SU-DHL-6 (cell line): ENCODE measurements at regions not wholly inside any gene's neighbourhood (a gene's known extent, or its start where the extent isn't known, plus 50 kb on each side); places are given as distances from the start of the nearest gene placed in this dataset.

ENCODE experiments used
- H2AFZ ChIP-seq: fragments of 200-600 bp; sonication (generic); 2 replicates; pipeline ENCODE4 v1.6.1; 2014; ENCODE audit warnings: low read depth, mild to moderate bottlenecking, moderate library complexity, mixed read lengths, antibody characterized with exemption, low read length; ENCODE audit not compliant: severe bottlenecking
- H3F3A ChIP-seq: fragments of 200-600 bp; shearing (Covaris generic); 2 replicates; pipeline ENCODE4 v1.6.0; 2016; ENCODE audit warnings: antibody characterized with exemption, mild to moderate bottlenecking; ENCODE audit not compliant: insufficient read depth
- H3K27ac ChIP-seq: fragments of 200-600 bp; sonication (generic); 2 replicates; pipeline ENCODE4 v1.5.1; 2016; ENCODE audit warnings: low read depth, mild to moderate bottlenecking, low read length, moderate library complexity, mixed read lengths
- H3K27me3 ChIP-seq: fragments of 200-600 bp; sonication (generic), shearing (Covaris generic); 2 replicates; pipeline ENCODE4 v1.6.0; 2014; ENCODE audit warnings: mild to moderate bottlenecking, low read length
- H3K36me3 ChIP-seq: fragments of 200-600 bp; sonication (generic); 2 replicates; pipeline ENCODE4 v1.6.1; 2014; ENCODE audit warnings: mild to moderate bottlenecking, low read length, mixed read lengths
- H3K4me2 ChIP-seq: fragments of 300-600, 200-600 bp; shearing (Covaris generic), sonication (generic); 2 replicates; pipeline ENCODE4 v1.6.0; 2014; ENCODE audit warnings: low read length, low read depth, mild to moderate bottlenecking; ENCODE audit not compliant: poor library complexity, severe bottlenecking
- H3K4me3 ChIP-seq: fragments of 200-600 bp; sonication (generic); 2 replicates; pipeline ENCODE4 v1.5.1; 2014; ENCODE audit warnings: antibody characterized with exemption, low read length, mild to moderate bottlenecking, mixed read lengths; ENCODE audit not compliant: insufficient read depth, poor library complexity, severe bottlenecking
- H3K79me2 ChIP-seq: fragments of 200-600 bp; sonication (generic); 2 replicates; pipeline ENCODE4 v1.6.1; 2014; ENCODE audit warnings: mild to moderate bottlenecking, low read length, moderate library complexity; ENCODE audit not compliant: insufficient read depth
- H3K9ac ChIP-seq: fragments of 200-600 bp; sonication (generic); 2 replicates; pipeline ENCODE4 v1.7.0; 2014; ENCODE audit warnings: mild to moderate bottlenecking, low read length
- H3K9me2 ChIP-seq: fragments of 200-600 bp; sonication (generic); replicated peaks from 2 replicates; pipeline ENCODE4 v1.6.1; 2014; ENCODE audit warnings: low read length; ENCODE audit not compliant: insufficient read depth
- H3K9me3 ChIP-seq: fragments of 200-600 bp; sonication (generic); 2 replicates; pipeline ENCODE4 v1.6.1; 2014; ENCODE audit warnings: low read length, mixed read lengths; ENCODE audit not compliant: insufficient read depth
- H4K20me1 ChIP-seq: fragments of 200-600 bp; sonication (generic); 2 replicates; pipeline ENCODE4 v1.6.1; 2014; ENCODE audit warnings: low read depth, mild to moderate bottlenecking, antibody characterized with exemption, low read length, moderate library complexity, mixed read lengths
- CTCF ChIP-seq: fragments of 200-600 bp; sonication (generic); IDR thresholded peaks from one replicate; pipeline ENCODE4 v1.5.1; 2017; ENCODE audit warnings: antibody characterized with exemption, mild to moderate bottlenecking, low read length, moderate library complexity; ENCODE audit not compliant: insufficient read depth, poor library complexity, severe bottlenecking
- EZH2phosphoT487 ChIP-seq: fragments of 200-600 bp; sonication (generic), shearing (Covaris generic); conservative IDR thresholded peaks from 2 replicates; pipeline ENCODE4 v1.6.1; 2018; ENCODE audit warnings: mild to moderate bottlenecking, antibody characterized with exemption, low read length, moderate library complexity, mixed read lengths

GRCh38 chr2:41871080-41871479 is 176.7 kb upstream of the PKDCC start:
- H3K9ac ChIP-seq = no peak overlapping the region
- H4K20me1 ChIP-seq = no peaks in the 10 kb centered on the region
- no peaks in the 10 kb centered on the region for H3K9me2 ChIP-seq
- H3K27ac ChIP-seq = no peak overlapping the region
- H3F3A ChIP-seq = no peaks in the 10 kb centered on the region
- H3K27me3 ChIP-seq = no peaks in the 10 kb centered on the region
- H3K36me3 ChIP-seq = no peaks in the 10 kb centered on the region
- H2AFZ ChIP-seq = no peak overlapping the region
- H3K9me3 ChIP-seq = no peaks in the 10 kb centered on the region
- H3K4me3 ChIP-seq = no peak overlapping the region
- H3K4me2 ChIP-seq = no peak overlapping the region
- H3K79me2 ChIP-seq = no peaks in the 10 kb centered on the region
- TF ChIP-seq EZH2phosphoT487 (no peak), CTCF (no peak)

- no peak for TF ChIP-seq CTCF
- no peak for TF ChIP-seq EZH2phosphoT487
- H3K36me3 ChIP-seq = no peaks in the 10 kb centered on the region
- no peaks in the 10 kb centered on the region for H3F3A ChIP-seq
- H3K4me2 ChIP-seq = no peak overlapping the region
- H3K27ac ChIP-seq = no peak overlapping the region
- no peaks in the 10 kb centered on the region for H3K9me2 ChIP-seq
- H4K20me1 ChIP-seq = no peaks in the 10 kb centered on the region
- no peak overlapping the region for H2AFZ ChIP-seq
- H3K9me3 ChIP-seq = no peaks in the 10 kb centered on the region
- H3K9ac ChIP-seq = no peak overlapping the region
- H3K4me3 ChIP-seq = no peak overlapping the region
- H3K27me3 ChIP-seq = no peaks in the 10 kb centered on the region
- H3K79me2 ChIP-seq = no peaks in the 10 kb centered on the region
These were observed 175.2 kb upstream of the PKDCC start for GRCh38 chr2:41872646-41873045.

- no peaks in the 10 kb centered on the region for H3K9me3 ChIP-seq
- H2AFZ ChIP-seq = no peak overlapping the region
- H3F3A ChIP-seq = no peaks in the 10 kb centered on the region
- H3K79me2 ChIP-seq = no peaks in the 10 kb centered on the region
- no peaks in the 10 kb centered on the region for H3K27me3 ChIP-seq
- no peak overlapping the region for H3K4me3 ChIP-seq
- H3K9me2 ChIP-seq = no peaks in the 10 kb centered on the region
- no peak overlapping the region for H3K9ac ChIP-seq
- H4K20me1 ChIP-seq = no peaks in the 10 kb centered on the region
- no peak overlapping the region for H3K4me2 ChIP-seq
- no peaks in the 10 kb centered on the region for H3K36me3 ChIP-seq
- no peak overlapping the region for H3K27ac ChIP-seq
- no peak for TF ChIP-seq CTCF
- TF ChIP-seq EZH2phosphoT487 = no peak
These were observed 174.5 kb upstream of the PKDCC start for GRCh38 chr2:41873102-41874031.
